HEK293 (cell line): ENCODE measurements at regions not wholly inside any gene's neighbourhood (a gene's known extent, or its start where the extent isn't known, plus 50 kb on each side); places are given as distances from the start of the nearest gene placed in this dataset.

Source experiments
- BCL11A ChIP-seq: fragments of 450-650 bp; formaldehyde crosslinking; IDR thresholded peaks from 2 replicates; pipeline ENCODE4 v1.5.1; 2016; ENCODE audit warnings: low read depth, missing biosample characterization, missing genetic modification characterization
- CTCF ChIP-seq: fragments of 450-650 bp; formaldehyde crosslinking; IDR thresholded peaks from 2 replicates; pipeline ENCODE4 v1.5.1; 2016; ENCODE audit warnings: missing biosample characterization, missing genetic modification characterization
- OSR2 ChIP-seq: fragments of 450-650 bp; formaldehyde crosslinking; IDR thresholded peaks from 2 replicates; pipeline ENCODE4 v1.5.1; 2016; ENCODE audit warnings: missing biosample characterization, missing genetic modification characterization
- ZNF133 ChIP-seq: fragments of 450-650 bp; formaldehyde crosslinking; IDR thresholded peaks from 2 replicates; pipeline ENCODE4 v1.5.1; 2016; ENCODE audit warnings: missing biosample characterization, missing genetic modification characterization
- ZNF157 ChIP-seq: fragments of 450-650 bp; formaldehyde crosslinking; IDR thresholded peaks from 2 replicates; pipeline ENCODE4 v1.5.1; 2016; ENCODE audit warnings: missing biosample characterization, missing genetic modification characterization
- ZNF239 ChIP-seq: fragments of 450-650 bp; formaldehyde crosslinking; IDR thresholded peaks from 2 replicates; pipeline ENCODE4 v1.5.1; 2016; ENCODE audit warnings: missing biosample characterization, missing genetic modification characterization
- ZNF843 ChIP-seq: fragments of 450-650 bp; formaldehyde crosslinking; IDR thresholded peaks from 2 replicates; pipeline ENCODE4 v1.5.1; 2016; ENCODE audit warnings: missing biosample characterization, missing genetic modification characterization

GRCh38 chr11:33994937-33995336, 56.6 kb upstream of the CAPRIN1 start:
- TF ChIP-seq ZNF843 (tag by site-specific recombination): no peak
- TF ChIP-seq ZNF239 (tag by site-specific recombination): no peak
- TF ChIP-seq BCL11A: no peak
- no peak for TF ChIP-seq OSR2
- TF ChIP-seq ZNF133: no peak
- TF ChIP-seq ZNF157: no peak
- no peak for TF ChIP-seq CTCF (tag by site-specific recombination)
